C4-2B (cell line): ENCODE measurements at regions not wholly inside any gene's neighbourhood (a gene's known extent, or its start where the extent isn't known, plus 50 kb on each side); places are given as distances from the start of the nearest gene placed in this dataset.

ENCODE experiments used
- ZFX ChIP-seq: fragments of 450-650 bp; IDR thresholded peaks from 2 replicates; pipeline ENCODE4 v1.6.1; 2017
- TF ChIP-seq, protein P1 (sequence below): fragments of 450-650 bp; conservative IDR thresholded peaks from 2 replicates; pipeline ENCODE4 v1.5.1; 2017; ENCODE audit warnings: mild to moderate bottlenecking

DNA sequence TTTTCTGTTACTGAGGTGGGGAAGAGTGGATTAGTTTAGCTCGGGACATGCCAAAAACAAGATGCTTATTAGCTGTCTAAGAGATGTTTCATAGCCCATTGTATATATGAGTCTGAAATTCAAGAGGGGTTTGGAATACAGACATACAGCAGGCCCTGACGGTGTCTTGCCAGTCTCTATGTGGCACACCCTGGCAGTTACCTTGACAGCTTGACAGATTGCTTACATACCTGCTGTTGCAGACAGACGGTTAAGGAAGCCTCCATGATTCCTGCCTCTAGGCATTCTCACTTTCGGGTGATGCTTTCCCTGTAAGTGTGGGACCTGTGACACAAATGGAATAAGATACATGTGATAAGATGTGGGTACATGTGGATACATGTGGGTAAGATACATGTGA, 95.0 kb downstream of the QRSL1 start:
- TF ChIP-seq, protein P1, sequence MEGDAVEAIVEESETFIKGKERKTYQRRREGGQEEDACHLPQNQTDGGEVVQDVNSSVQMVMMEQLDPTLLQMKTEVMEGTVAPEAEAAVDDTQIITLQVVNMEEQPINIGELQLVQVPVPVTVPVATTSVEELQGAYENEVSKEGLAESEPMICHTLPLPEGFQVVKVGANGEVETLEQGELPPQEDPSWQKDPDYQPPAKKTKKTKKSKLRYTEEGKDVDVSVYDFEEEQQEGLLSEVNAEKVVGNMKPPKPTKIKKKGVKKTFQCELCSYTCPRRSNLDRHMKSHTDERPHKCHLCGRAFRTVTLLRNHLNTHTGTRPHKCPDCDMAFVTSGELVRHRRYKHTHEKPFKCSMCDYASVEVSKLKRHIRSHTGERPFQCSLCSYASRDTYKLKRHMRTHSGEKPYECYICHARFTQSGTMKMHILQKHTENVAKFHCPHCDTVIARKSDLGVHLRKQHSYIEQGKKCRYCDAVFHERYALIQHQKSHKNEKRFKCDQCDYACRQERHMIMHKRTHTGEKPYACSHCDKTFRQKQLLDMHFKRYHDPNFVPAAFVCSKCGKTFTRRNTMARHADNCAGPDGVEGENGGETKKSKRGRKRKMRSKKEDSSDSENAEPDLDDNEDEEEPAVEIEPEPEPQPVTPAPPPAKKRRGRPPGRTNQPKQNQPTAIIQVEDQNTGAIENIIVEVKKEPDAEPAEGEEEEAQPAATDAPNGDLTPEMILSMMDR: no peak
- no peak for TF ChIP-seq ZFX
